ENCODE measurements at regions not wholly inside any gene's neighbourhood (a gene's known extent, or its start where the extent isn't known, plus 50 kb on each side); places are given as distances from the start of the nearest gene placed in this dataset.

DNA sequence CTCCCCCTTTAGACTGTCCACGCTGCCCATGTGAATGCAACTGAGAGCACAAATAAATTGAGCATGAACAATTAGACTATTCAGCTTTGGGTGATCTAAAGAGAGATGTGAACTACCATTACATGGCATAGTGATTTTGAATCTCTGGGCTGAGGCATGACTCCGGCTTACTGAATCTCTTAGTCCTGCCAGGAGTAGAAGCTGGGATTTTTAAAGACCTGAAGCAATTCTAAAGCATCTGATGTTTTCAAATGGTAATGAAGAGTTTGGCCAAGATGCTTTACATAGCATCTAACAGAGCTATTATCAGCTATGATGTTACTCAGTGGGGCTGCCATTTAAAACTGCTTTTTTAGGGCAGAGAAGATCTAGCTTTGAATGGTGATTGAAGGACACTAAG lies 1059.1 kb downstream of the SORCS3 start:
- H3K36me3 ChIP-seq (ENCODE audit: insufficient read depth), result no peaks in the 10 kb centered on the region
- H3K9me2 ChIP-seq (ENCODE audit: insufficient read depth), result no peaks in the 10 kb centered on the region
- peaks cover 12% of the 10 kb centered on the region for H3K4me1 ChIP-seq (ENCODE audit: insufficient read depth)
- Mint-ChIP-seq H3K27me3 (ENCODE audit: insufficient read depth, low read depth, poor library complexity) (peaks cover 9% of the 10 kb centered on the region), H3K4me1 (peaks cover 20% of the 10 kb centered on the region), H3K9me3 (no peaks in the 10 kb centered on the region), H3K36me3 (ENCODE audit: low read depth) (no peaks in the 10 kb centered on the region), H3K4me3 (no peak overlapping the region), H3K27ac (no peak overlapping the region)
- DNase-seq (ENCODE audit: low spot score) (peak; percentile 44), ATAC-seq (peak; percentile 83)
- H3K79me2 ChIP-seq (replicated peaks; ENCODE audit: insufficient read depth), result no peaks in the 10 kb centered on the region
- H3K4me2 ChIP-seq, result peak overlapping the region; percentile 27; the same call in 1 of the 2 replicates
- no peak overlapping the region for H2AFZ ChIP-seq
- TF ChIP-seq EZH2 (IDR thresholded peaks at IDR 0.05; ENCODE audit: low read depth, unreplicated experiment) (no peak), NANOG (IDR thresholded peaks at IDR 0.05; ENCODE audit: borderline replicate concordance) (peak; percentile 29; the same call in 1 of the 2 replicates)
- TF ChIP-seq, protein P1, sequence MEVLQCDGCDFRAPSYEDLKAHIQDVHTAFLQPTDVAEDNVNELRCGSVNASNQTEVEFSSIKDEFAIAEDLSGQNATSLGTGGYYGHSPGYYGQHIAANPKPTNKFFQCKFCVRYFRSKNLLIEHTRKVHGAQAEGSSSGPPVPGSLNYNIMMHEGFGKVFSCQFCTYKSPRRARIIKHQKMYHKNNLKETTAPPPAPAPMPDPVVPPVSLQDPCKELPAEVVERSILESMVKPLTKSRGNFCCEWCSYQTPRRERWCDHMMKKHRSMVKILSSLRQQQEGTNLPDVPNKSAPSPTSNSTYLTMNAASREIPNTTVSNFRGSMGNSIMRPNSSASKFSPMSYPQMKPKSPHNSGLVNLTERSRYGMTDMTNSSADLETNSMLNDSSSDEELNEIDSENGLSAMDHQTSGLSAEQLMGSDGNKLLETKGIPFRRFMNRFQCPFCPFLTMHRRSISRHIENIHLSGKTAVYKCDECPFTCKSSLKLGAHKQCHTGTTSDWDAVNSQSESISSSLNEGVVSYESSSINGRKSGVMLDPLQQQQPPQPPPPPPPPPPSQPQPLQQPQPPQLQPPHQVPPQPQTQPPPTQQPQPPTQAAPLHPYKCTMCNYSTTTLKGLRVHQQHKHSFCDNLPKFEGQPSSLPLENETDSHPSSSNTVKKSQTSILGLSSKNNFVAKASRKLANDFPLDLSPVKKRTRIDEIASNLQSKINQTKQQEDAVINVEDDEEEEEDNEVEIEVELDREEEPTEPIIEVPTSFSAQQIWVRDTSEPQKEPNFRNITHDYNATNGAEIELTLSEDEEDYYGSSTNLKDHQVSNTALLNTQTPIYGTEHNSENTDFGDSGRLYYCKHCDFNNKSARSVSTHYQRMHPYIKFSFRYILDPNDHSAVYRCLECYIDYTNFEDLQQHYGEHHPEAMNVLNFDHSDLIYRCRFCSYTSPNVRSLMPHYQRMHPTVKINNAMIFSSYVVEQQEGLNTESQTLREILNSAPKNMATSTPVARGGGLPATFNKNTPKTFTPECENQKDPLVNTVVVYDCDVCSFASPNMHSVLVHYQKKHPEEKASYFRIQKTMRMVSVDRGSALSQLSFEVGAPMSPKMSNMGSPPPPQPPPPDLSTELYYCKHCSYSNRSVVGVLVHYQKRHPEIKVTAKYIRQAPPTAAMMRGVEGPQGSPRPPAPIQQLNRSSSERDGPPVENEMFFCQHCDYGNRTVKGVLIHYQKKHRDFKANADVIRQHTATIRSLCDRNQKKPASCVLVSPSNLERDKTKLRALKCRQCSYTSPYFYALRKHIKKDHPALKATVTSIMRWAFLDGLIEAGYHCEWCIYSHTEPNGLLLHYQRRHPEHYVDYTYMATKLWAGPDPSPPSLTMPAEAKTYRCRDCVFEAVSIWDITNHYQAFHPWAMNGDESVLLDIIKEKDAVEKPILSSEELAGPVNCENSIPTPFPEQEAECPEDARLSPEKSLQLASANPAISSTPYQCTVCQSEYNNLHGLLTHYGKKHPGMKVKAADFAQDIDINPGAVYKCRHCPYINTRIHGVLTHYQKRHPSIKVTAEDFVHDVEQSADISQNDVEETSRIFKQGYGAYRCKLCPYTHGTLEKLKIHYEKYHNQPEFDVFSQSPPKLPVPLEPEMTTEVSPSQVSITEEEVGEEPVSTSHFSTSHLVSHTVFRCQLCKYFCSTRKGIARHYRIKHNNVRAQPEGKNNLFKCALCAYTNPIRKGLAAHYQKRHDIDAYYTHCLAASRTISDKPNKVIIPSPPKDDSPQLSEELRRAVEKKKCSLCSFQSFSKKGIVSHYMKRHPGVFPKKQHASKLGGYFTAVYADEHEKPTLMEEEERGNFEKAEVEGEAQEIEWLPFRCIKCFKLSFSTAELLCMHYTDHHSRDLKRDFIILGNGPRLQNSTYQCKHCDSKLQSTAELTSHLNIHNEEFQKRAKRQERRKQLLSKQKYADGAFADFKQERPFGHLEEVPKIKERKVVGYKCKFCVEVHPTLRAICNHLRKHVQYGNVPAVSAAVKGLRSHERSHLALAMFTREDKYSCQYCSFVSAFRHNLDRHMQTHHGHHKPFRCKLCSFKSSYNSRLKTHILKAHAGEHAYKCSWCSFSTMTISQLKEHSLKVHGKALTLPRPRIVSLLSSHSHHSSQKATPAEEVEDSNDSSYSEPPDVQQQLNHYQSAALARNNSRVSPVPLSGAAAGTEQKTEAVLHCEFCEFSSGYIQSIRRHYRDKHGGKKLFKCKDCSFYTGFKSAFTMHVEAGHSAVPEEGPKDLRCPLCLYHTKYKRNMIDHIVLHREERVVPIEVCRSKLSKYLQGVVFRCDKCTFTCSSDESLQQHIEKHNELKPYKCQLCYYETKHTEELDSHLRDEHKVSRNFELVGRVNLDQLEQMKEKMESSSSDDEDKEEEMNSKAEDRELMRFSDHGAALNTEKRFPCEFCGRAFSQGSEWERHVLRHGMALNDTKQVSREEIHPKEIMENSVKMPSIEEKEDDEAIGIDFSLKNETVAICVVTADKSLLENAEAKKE (CRISPR knock-in tag; IDR thresholded peaks at IDR 0.05), result peak; percentile 70
- no peak overlapping the region for H3K27ac ChIP-seq (ENCODE audit: low read depth)
- no peaks in the 10 kb centered on the region for H3F3A ChIP-seq (replicated peaks; ENCODE audit: low read depth)
- H4K20me1 ChIP-seq (replicated peaks; ENCODE audit: insufficient read depth), result 0 out of 2 replicates have a peak, but pooled peaks cover 3% of the 10 kb centered on the region
- peaks cover 34% of the 10 kb centered on the region for H3K27me3 ChIP-seq (ENCODE audit: insufficient read depth)
- no peak overlapping the region for H3K4me3 ChIP-seq

DNA sequence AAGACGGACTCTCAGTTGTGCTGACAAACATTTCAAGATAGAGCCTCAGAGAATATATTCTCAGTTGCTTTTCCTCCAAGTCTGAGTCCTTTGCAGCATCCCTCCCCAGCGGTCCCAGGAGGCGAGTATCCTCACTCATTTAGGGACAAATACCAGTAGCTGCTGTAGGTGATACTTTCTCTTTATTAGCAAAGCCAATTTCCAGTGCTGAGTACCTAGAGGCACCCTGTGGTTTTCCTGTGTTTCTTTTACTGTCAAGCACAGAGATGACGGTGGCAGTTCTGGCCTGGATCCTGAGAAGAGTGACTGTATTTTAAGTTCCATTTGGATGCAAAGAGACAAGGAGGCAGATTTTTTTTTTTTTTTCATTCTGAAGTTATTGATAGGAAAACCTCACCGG lies 1058.4 kb downstream of the SORCS3 start:
- no peak overlapping the region for H3K4me3 Mint-ChIP-seq
- peaks cover 34% of the 10 kb centered on the region for H3K27me3 ChIP-seq (ENCODE audit: insufficient read depth)
- TF ChIP-seq EZH2phosphoT487 (IDR thresholded peaks at IDR 0.05; ENCODE audit: unreplicated experiment) (no peak), ZNF114 (CRISPR knock-in tag; IDR thresholded peaks at IDR 0.05) (no peak), ZNF331 (CRISPR knock-in tag; IDR thresholded peaks at IDR 0.05; ENCODE audit: low read depth) (no peak), STAT1 (IDR thresholded peaks at IDR 0.05; ENCODE audit: unreplicated experiment) (no peak)
- no peaks in the 10 kb centered on the region for H3K36me3 Mint-ChIP-seq (ENCODE audit: low read depth)
- 0 out of 2 replicates have a peak, but pooled peaks cover 3% of the 10 kb centered on the region for H4K20me1 ChIP-seq (replicated peaks; ENCODE audit: insufficient read depth)
- H3K9me3 Mint-ChIP-seq, result no peaks in the 10 kb centered on the region
- DNase-seq (ENCODE audit: low spot score) (peak; percentile 17), ATAC-seq (peak; percentile 56)
- no peak overlapping the region for H3K27ac Mint-ChIP-seq
- H2AFZ ChIP-seq, result no peak overlapping the region
- H3K4me2 ChIP-seq, result no peak overlapping the region
- peaks cover 11% of the 10 kb centered on the region for H3K27me3 Mint-ChIP-seq (ENCODE audit: insufficient read depth, low read depth, poor library complexity)
- no peaks in the 10 kb centered on the region for H3K9me2 ChIP-seq (ENCODE audit: insufficient read depth)
- H3F3A ChIP-seq (replicated peaks; ENCODE audit: low read depth), result no peaks in the 10 kb centered on the region
- peaks cover 20% of the 10 kb centered on the region for H3K4me1 Mint-ChIP-seq
- H3K36me3 ChIP-seq (ENCODE audit: insufficient read depth), result no peaks in the 10 kb centered on the region
- H3K4me1 ChIP-seq (ENCODE audit: insufficient read depth), result peaks cover 12% of the 10 kb centered on the region
- H3K4me3 ChIP-seq, result no peak overlapping the region
- no peaks in the 10 kb centered on the region for H3K79me2 ChIP-seq (replicated peaks; ENCODE audit: insufficient read depth)
- H3K27ac ChIP-seq (ENCODE audit: low read depth), result no peak overlapping the region

All from GM23338 (cell line).